Neural cell (in vitro differentiated cells): ENCODE measurements at regions not wholly inside any gene's neighbourhood (a gene's known extent, or its start where the extent isn't known, plus 50 kb on each side); places are given as distances from the start of the nearest gene placed in this dataset.

Source experiments
- EP300 ChIP-seq: fragments of 450-650 bp; conservative IDR thresholded peaks from 2 replicates; pipeline ENCODE4 v1.6.1; 2014; ENCODE audit warnings: antibody characterized with exemption, mild to moderate bottlenecking, moderate library complexity; ENCODE audit not compliant: poor library complexity, severe bottlenecking
- POLR2AphosphoS5 ChIP-seq: IDR thresholded peaks from 2 replicates; pipeline ENCODE4 v1.6.1; 2012
- RAD21 ChIP-seq: fragments of 450-650 bp; conservative IDR thresholded peaks from 2 replicates; pipeline ENCODE4 v1.6.1; 2014; ENCODE audit warnings: antibody characterized with exemption, mild to moderate bottlenecking, moderate library complexity
- TAF1 ChIP-seq: IDR thresholded peaks from 2 replicates; pipeline ENCODE4 v1.6.1; 2012; ENCODE audit warnings: low read depth
- TF ChIP-seq, protein P1 (sequence below): fragments of 450-650 bp; IDR thresholded peaks from 2 replicates; pipeline ENCODE4 v1.5.1; 2014; ENCODE audit warnings: antibody characterized with exemption, mild to moderate bottlenecking, moderate library complexity; ENCODE audit not compliant: poor library complexity, severe bottlenecking

DNA sequence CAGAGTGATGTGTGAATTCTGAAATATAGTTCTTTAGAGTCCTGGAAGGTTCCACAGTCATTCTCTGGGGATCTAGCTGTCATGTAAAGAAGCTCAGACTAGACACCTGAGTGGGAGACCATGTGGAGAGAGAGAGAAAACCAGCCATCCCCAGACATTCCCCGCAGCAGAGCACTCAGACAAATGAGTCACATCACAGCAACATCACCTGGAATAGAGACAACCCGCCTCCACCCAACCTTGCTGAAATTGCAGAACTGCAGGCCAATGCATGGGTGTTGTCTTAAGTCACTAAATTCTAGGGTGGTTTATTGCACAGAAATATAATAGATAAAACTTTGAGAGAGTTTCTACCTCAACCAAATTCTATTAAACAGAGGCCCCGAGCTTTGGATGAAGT, 392.0 kb upstream of the DYNLRB2 start:
- TF ChIP-seq, protein P1, sequence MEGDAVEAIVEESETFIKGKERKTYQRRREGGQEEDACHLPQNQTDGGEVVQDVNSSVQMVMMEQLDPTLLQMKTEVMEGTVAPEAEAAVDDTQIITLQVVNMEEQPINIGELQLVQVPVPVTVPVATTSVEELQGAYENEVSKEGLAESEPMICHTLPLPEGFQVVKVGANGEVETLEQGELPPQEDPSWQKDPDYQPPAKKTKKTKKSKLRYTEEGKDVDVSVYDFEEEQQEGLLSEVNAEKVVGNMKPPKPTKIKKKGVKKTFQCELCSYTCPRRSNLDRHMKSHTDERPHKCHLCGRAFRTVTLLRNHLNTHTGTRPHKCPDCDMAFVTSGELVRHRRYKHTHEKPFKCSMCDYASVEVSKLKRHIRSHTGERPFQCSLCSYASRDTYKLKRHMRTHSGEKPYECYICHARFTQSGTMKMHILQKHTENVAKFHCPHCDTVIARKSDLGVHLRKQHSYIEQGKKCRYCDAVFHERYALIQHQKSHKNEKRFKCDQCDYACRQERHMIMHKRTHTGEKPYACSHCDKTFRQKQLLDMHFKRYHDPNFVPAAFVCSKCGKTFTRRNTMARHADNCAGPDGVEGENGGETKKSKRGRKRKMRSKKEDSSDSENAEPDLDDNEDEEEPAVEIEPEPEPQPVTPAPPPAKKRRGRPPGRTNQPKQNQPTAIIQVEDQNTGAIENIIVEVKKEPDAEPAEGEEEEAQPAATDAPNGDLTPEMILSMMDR, result no peak
- TF ChIP-seq EP300, result no peak
- no peak for TF ChIP-seq RAD21
- TF ChIP-seq POLR2AphosphoS5, result no peak
- no peak for TF ChIP-seq TAF1
